GM20000 (cell line): ENCODE measurements at regions not wholly inside any gene's neighbourhood (a gene's known extent, or its start where the extent isn't known, plus 50 kb on each side); places are given as distances from the start of the nearest gene placed in this dataset.

Experiments
- DNase-seq: peaks from one replicate; pipeline ENCODE4 v3.0.0; 2012; ENCODE audit warnings: low spot score
- CTCF ChIP-seq: IDR thresholded peaks from 2 replicates; pipeline ENCODE4 v1.5.1; 2012; ENCODE audit warnings: mild to moderate bottlenecking, control low read depth; ENCODE audit errors: extremely low read depth, missing control alignments

- no peak for TF ChIP-seq CTCF
- no peak for DNase-seq
Observed at GRCh38 chr5:26227245-26227644, 811.1 kb downstream of the CDH9 start.

- DNase-seq = no peak
- no peak for TF ChIP-seq CTCF
Observed at GRCh38 chr5:26205121-26205520, 833.3 kb downstream of the CDH9 start.

DNA sequence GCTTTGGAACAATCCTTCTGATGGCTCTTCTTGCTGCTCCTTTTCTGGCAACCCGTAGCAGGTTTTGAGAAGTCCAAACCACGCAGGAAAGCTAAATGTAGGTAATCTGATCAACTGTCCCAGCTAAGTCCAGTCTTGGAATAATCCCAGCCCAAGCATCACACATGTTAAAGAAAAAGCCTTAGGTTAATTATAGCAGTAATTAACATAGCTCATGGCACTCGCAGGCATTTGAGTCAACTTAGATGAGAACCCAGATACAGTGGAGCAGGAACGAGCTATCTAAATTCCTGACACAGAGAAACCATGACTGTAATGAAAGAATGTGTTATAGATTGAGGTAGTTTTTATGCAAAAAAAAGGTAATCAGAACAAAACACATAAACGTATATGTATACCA is 844.8 kb downstream of the CDH9 start:
- no peak for TF ChIP-seq CTCF
- no peak for DNase-seq

GRCh38 chr5:26192486-26192885 is 845.9 kb downstream of the CDH9 start:
- DNase-seq = no peak
- no peak for TF ChIP-seq CTCF

- TF ChIP-seq CTCF = no peak
- no peak for DNase-seq
Observed at GRCh38 chr5:26181582-26181981, 856.8 kb downstream of the CDH9 start.

- no peak for TF ChIP-seq CTCF
- no peak for DNase-seq
Observed at GRCh38 chr5:26148569-26149107, 889.7 kb downstream of the CDH9 start.

DNA sequence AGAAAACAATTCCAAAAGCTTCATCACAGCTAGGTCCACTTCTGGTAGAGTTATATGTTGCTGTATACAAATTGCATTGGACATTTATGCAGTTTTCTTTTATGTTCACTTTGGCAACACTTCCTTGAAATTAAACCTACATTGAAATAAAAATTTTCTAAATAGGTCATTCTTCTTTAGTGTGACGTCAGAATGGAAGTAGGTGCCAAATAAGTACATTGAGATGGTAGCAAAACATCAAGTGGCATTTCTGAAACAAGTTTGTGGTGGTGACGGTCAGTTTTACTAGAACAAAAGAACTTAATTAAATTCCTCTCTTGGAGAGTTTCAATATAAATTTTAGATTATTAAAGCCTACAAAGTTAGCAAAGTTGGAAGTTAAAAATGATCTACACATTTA is 895.1 kb downstream of the CDH9 start:
- no peak for TF ChIP-seq CTCF
- DNase-seq = no peak
